Prostate gland (tissue), 2 donors: ENCODE measurements at regions not wholly inside any gene's neighbourhood (a gene's known extent, or its start where the extent isn't known, plus 50 kb on each side); places are given as distances from the start of the nearest gene placed in this dataset.

Source experiments
- CTCF ChIP-seq, 4 experiments: fragments of 200-600 bp in 2 of 4; fragments of 450-650 bp in 2 of 4; sonication (generic) in 2 of 4; IDR thresholded peaks; 1 replicate in 3 of 4; 2 replicates in 1 of 4; pipeline ENCODE4 v1.5.1; 2016 to 2019; ENCODE audit warnings: antibody characterized with exemption in 4 of 4, mild to moderate bottlenecking in 2 of 4, moderate library complexity in 2 of 4
- POLR2A ChIP-seq: fragments of 450-650 bp; IDR thresholded peaks from one replicate; pipeline ENCODE4 v1.6.1; 2016; ENCODE audit warnings: antibody characterized with exemption, mild to moderate bottlenecking
- POLR2AphosphoS5 ChIP-seq: sonication (generic); formaldehyde crosslinking; IDR thresholded peaks from one replicate; pipeline ENCODE4 v1.6.1; 2017; ENCODE audit warnings: antibody characterized with exemption

DNA sequence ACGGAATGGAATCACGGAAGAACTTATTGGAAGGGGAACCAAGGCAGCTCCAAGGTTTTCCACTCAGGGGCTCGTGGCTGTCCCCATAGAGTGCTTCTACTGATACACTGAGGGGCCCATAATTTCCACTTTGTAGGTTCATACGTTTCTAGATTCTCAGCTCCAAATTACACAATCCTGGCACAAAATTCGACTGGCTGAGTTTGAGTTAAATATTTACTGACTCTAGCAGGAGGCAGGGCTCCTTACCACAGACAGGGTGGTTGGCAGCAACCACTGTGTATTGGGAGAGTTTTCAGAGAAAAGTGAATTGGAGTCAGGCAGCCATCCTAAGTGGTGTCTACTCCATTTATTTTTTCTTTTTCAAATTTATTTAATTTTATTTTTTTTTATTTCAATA, 55.4 kb upstream of the SEC61G start:
- TF ChIP-seq CTCF (IDR thresholded peaks at IDR 0.05), result no peak
- no peak for TF ChIP-seq POLR2A
- no peak for TF ChIP-seq POLR2AphosphoS5
